GM12878 (cell line): ENCODE measurements at regions not wholly inside any gene's neighbourhood (a gene's known extent, or its start where the extent isn't known, plus 50 kb on each side); places are given as distances from the start of the nearest gene placed in this dataset.

Source experiments
- ATAC-seq: fragments of 200-7000 bp; cut with Tn5 transposase; 3 replicates; pipeline ENCODE4 v1.9.1; 2020; ENCODE audit warnings: mild to moderate bottlenecking, moderate library complexity
- BruUV-seq: library from RNA; stranded (reverse); fragments of 400-500 nt; replicated peaks from 2 replicates; lab custom pipeline; 2021; lab: Mats Ljungman, UMichigan
- CTCF ChIA-PET: fragments of 300-600 bp; sonication (Branson Sonifier 250); formaldehyde crosslinking; extraction: SDS; loops from one replicate; lab custom pipeline; 2021; ENCODE audit warnings: inconsistent platforms; lab: Yijun Ruan, JAX
- POLR2A ChIA-PET: fragments of 350-600 bp; formaldehyde crosslinking; extraction: SDS; loops from one replicate; lab custom pipeline; 2021; ENCODE audit warnings: inconsistent platforms; lab: Charles Lee
- RAD21 ChIA-PET: fragments of 300-600 bp; sonication (Branson Sonifier 250); formaldehyde crosslinking; loops from one replicate; lab custom pipeline; 2023; ENCODE audit warnings: antibody characterized with exemption; ENCODE audit not compliant: unreplicated experiment; lab: Charles Lee
- SMC1A ChIA-PET: fragments of 300-600 bp; sonication (Branson Sonifier 250); formaldehyde crosslinking; loops from one replicate; lab custom pipeline; 2023; ENCODE audit not compliant: unreplicated experiment, uncharacterized antibody; lab: Charles Lee
- DNase-seq: peaks from one replicate; pipeline ENCODE4 v3.0.0-alpha.2; 2011; ENCODE audit warnings: low read depth, low spot score
- FAIRE-seq: peaks from 3 replicates; lab custom pipeline; 2011; peaks lifted over from hg19 to GRCh38; lab: Jason Lieb, UNC
- H2AFZ ChIP-seq: 2 replicates; pipeline ENCODE4 v1.6.0; 2011; ENCODE audit warnings: low read depth, low read length, control low read depth; ENCODE audit not compliant: control insufficient read depth
- H3K27ac ChIP-seq: 2 replicates; pipeline ENCODE4 v1.5.1; 2011; ENCODE audit warnings: control low read depth; ENCODE audit not compliant: control insufficient read depth, insufficient read depth
- H3K27me3 ChIP-seq, 2 experiments: replicated peaks in 1 of 2; 2 replicates each; pipeline versions ENCODE4 v1.6.0 to v1.6.1; 2011; ENCODE audit warnings: low read length in 1 of 2; ENCODE audit not compliant: control insufficient read depth in 2 of 2, insufficient read depth in 2 of 2
- H3K36me3 ChIP-seq, 2 experiments: 2 replicates each; pipeline ENCODE4 v1.5.1; 2011; ENCODE audit warnings: low read length in 1 of 2; ENCODE audit not compliant: control insufficient read depth in 2 of 2, insufficient read depth in 2 of 2
- H3K4me1 ChIP-seq: 2 replicates; pipeline ENCODE4 v1.6.1; 2011; ENCODE audit warnings: mild to moderate bottlenecking, low read length, moderate library complexity, mixed read lengths; ENCODE audit not compliant: control insufficient read depth, insufficient read depth
- H3K4me2 ChIP-seq: 2 replicates; pipeline ENCODE4 v1.6.0; 2011; ENCODE audit warnings: control low read depth; ENCODE audit not compliant: control insufficient read depth, insufficient read depth
- H3K4me3 ChIP-seq: fragments of 200-600 bp; sonication (generic); 2 replicates; pipeline ENCODE4 v1.5.1; 2016
- H3K79me2 ChIP-seq: 2 replicates; pipeline ENCODE4 v1.6.0; 2011; ENCODE audit warnings: low read length; ENCODE audit not compliant: control insufficient read depth, insufficient read depth
- H3K9ac ChIP-seq: 2 replicates; pipeline ENCODE4 v1.8.0; 2011; ENCODE audit warnings: low read length, control low read depth, mixed read lengths; ENCODE audit not compliant: control insufficient read depth, insufficient read depth
- H3K9me3 ChIP-seq: replicated peaks from 3 replicates; pipeline ENCODE4 v1.5.1; 2011; ENCODE audit warnings: mild to moderate bottlenecking, low read length; ENCODE audit not compliant: control insufficient read depth, insufficient read depth
- H4K20me1 ChIP-seq: 2 replicates; pipeline ENCODE4 v1.6.0; 2011; ENCODE audit not compliant: control insufficient read depth, insufficient read depth
- ATF7 ChIP-seq: fragments of 450-650 bp; IDR thresholded peaks from 2 replicates; pipeline ENCODE4 v1.6.1; 2016; ENCODE audit warnings: low read depth, mild to moderate bottlenecking
- FOS ChIP-seq: IDR thresholded peaks from 3 replicates; pipeline ENCODE4 v1.6.1; 2011; ENCODE audit warnings: borderline replicate concordance; ENCODE audit not compliant: insufficient read length; ENCODE audit errors: extremely low read depth
- IRF3 ChIP-seq: fragments of 450-650 bp; IDR thresholded peaks from 2 replicates; pipeline ENCODE4 v1.6.1; 2014; ENCODE audit warnings: mild to moderate bottlenecking
- JUNB ChIP-seq: IDR thresholded peaks from 2 replicates; pipeline ENCODE4 v1.6.1; 2016; ENCODE audit warnings: antibody characterized with exemption, mild to moderate bottlenecking
- MEF2A ChIP-seq: IDR thresholded peaks from 2 replicates; pipeline ENCODE4 v1.6.1; 2011; ENCODE audit warnings: low read depth, mild to moderate bottlenecking, low read length, moderate library complexity; ENCODE audit not compliant: insufficient read depth
- NFIC ChIP-seq: IDR thresholded peaks from 2 replicates; pipeline ENCODE4 v1.6.1; 2012; ENCODE audit warnings: low read depth, mild to moderate bottlenecking, inconsistent platforms, low read length, moderate library complexity
- RUNX3 ChIP-seq: IDR thresholded peaks from 2 replicates; pipeline ENCODE4 v1.6.1; 2012; ENCODE audit warnings: low read length, inconsistent platforms
- WGBS: methylation state at CpG from one replicate; pipeline ENCODE4 v1.1.6; 2016; ENCODE audit warnings: low lambda C conversion rate; ENCODE audit not compliant: insufficient replicate concordance, insufficient coverage; ENCODE audit errors: missing lambda C conversion rate; 5-methylcytosine and 5-hydroxymethylcytosine counted together
- in situ Hi-C: fragments of 300-500 bp; cut with MboI; formaldehyde crosslinking; loops from 9 replicates; pipeline ENCODE4 v1.14.3; 2018; ENCODE audit warnings: mixed read lengths
- intact Hi-C: fragments of 100-400 bp; cut with micrococcal nuclease; formaldehyde crosslinking; loops from one replicate; pipeline ENCODE4 v1.14.2; 2022; ENCODE audit not compliant: unreplicated experiment

GRCh38 chr14:53380867-53381225, 227.7 kb upstream of the DDHD1 start:
- Histone ChIP-seq H3K9me3 (no peaks in the 10 kb centered on the region), H3K36me3 (no peaks in the 10 kb centered on the region), H3K27ac (no peak overlapping the region), H3K4me2 (no peak overlapping the region), H4K20me1 (no peaks in the 10 kb centered on the region), H3K4me1 (no peaks in the 10 kb centered on the region), H2AFZ (no peak overlapping the region), H3K79me2 (no peaks in the 10 kb centered on the region), H3K27me3 (no peaks in the 10 kb centered on the region), H3K9ac (no peak overlapping the region), H3K4me3 (no peak overlapping the region)
- TF ChIP-seq IRF3 (no peak), NFIC (peak; percentile 80; the same call in 1 of the 2 replicates), JUNB (peak; percentile 71), ATF7 (no peak)
- ChIA-PET SMC1A (no interaction called here), RAD21 (no interaction called here), POLR2A (no interaction called here), CTCF (no interaction called here)
- ATAC-seq (no peak), FAIRE-seq (no peak), DNase-seq (no peak)
- 0% methylated on average over 1 of the region's 1 CpG for WGBS
- BruUV-seq = no TSS peak
- intact Hi-C loops = no loop called here
- in situ Hi-C loops = no loop called here

- Histone ChIP-seq H3K9ac (no peak overlapping the region), H3K4me2 (no peak overlapping the region), H4K20me1 (no peaks in the 10 kb centered on the region), H3K9me3 (no peaks in the 10 kb centered on the region)
- SMC1A ChIA-PET = interaction anchor here (0.7 kb wide), 1 partner anchor 560 kb away, joined by 3 read pairs; no protein-coding TSS in a partner anchor
- peak; percentile 32; the same call in 2 of the 3 replicates for ATAC-seq
- 27% methylated on average over 3 of the region's 3 CpGs for WGBS
- TF ChIP-seq MEF2A (peak; percentile 62; the same call in 1 of the 2 replicates), FOS (no peak), RUNX3 (peak; percentile 50; the same call in 1 of the 2 replicates)
- TF ChIP-seq, all 136 proteins: peak for 2
- in situ Hi-C loops = no loop called here
- Histone ChIP-seq H3K27ac (no peak overlapping the region), H3K27me3 (no peaks in the 10 kb centered on the region), H2AFZ (no peak overlapping the region), H3K36me3 (no peaks in the 10 kb centered on the region), H3K79me2 (no peaks in the 10 kb centered on the region), H3K4me3 (no peak overlapping the region), H3K4me1 (no peaks in the 10 kb centered on the region)
- POLR2A ChIA-PET = no interaction called here
- no peak for DNase-seq
- RAD21 ChIA-PET = no interaction called here
- intact Hi-C loops = no loop called here
- BruUV-seq = no TSS peak
- FAIRE-seq = peak; percentile 41
- CTCF ChIA-PET = no interaction called here
Measured at GRCh38 chr14:53380052-53380866, 227.1 kb upstream of the DDHD1 start.
